ENCODE measurements at regions not wholly inside any gene's neighbourhood (a gene's known extent, or its start where the extent isn't known, plus 50 kb on each side); places are given as distances from the start of the nearest gene placed in this dataset.

DNA sequence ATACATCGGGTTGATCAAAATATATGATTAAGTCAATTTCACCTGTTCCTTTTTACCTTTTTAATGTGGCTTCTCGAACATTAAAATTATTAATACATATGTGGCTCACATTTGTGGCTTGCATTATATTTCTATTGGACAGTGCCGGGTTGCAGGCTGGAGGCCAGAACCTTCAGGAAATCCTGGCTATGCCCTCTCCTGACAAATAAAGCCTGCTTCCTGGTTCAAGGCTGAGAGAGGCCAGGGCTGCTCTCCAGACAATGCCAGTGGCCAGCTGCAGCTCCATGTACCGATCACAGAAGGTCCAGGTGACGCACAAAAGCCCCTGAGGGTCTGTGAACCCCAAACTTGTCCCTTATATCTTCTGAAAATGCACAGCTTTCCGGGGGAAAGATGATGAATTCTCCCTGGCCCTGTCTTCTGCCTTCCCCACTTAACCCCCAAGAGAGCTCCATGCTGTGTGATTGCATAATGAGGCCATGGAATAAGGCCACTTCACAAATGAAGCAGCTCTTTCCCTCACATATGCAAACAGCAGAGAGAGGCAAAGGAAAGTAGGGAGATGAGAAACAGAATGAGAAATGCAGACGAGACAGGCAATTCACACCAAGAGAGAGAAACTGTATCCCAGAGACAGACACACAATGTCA is 241.2 kb downstream of the BCOR start:
- no peak for DNase-seq (ENCODE audit: low read depth)
- TF ChIP-seq, protein P1, sequence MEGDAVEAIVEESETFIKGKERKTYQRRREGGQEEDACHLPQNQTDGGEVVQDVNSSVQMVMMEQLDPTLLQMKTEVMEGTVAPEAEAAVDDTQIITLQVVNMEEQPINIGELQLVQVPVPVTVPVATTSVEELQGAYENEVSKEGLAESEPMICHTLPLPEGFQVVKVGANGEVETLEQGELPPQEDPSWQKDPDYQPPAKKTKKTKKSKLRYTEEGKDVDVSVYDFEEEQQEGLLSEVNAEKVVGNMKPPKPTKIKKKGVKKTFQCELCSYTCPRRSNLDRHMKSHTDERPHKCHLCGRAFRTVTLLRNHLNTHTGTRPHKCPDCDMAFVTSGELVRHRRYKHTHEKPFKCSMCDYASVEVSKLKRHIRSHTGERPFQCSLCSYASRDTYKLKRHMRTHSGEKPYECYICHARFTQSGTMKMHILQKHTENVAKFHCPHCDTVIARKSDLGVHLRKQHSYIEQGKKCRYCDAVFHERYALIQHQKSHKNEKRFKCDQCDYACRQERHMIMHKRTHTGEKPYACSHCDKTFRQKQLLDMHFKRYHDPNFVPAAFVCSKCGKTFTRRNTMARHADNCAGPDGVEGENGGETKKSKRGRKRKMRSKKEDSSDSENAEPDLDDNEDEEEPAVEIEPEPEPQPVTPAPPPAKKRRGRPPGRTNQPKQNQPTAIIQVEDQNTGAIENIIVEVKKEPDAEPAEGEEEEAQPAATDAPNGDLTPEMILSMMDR (conservative IDR thresholded peaks at IDR 0.05; ENCODE audit: low read depth, low read length) = no peak
- no peak overlapping the region for H3K4me3 ChIP-seq (ENCODE audit: low read length)

DNA sequence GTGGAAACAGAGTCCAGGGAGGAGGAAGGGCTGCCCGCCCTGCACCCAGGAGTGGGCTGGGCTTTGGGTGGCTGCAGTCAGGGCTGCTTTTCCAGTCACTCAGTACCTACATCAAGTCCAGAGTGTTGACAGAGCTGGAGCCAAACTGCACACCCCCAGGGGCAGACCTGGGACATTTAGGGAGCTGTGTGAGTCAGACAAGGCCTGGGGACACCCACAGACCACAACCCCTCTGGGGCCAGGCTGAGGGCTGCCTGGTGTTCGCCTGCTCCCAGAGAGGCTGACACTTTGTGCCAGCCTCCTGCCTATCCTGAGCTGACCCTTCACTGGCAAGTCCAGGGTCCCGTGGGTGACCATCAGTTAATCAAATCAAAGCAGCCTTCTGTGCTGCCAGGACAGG is 240.0 kb downstream of the BCOR start:
- no peak overlapping the region for H3K4me3 ChIP-seq (ENCODE audit: low read length)
- no peak for DNase-seq (ENCODE audit: low read depth)
- TF ChIP-seq, protein P1 (conservative IDR thresholded peaks at IDR 0.05; ENCODE audit: low read depth, low read length) = no peak

DNA sequence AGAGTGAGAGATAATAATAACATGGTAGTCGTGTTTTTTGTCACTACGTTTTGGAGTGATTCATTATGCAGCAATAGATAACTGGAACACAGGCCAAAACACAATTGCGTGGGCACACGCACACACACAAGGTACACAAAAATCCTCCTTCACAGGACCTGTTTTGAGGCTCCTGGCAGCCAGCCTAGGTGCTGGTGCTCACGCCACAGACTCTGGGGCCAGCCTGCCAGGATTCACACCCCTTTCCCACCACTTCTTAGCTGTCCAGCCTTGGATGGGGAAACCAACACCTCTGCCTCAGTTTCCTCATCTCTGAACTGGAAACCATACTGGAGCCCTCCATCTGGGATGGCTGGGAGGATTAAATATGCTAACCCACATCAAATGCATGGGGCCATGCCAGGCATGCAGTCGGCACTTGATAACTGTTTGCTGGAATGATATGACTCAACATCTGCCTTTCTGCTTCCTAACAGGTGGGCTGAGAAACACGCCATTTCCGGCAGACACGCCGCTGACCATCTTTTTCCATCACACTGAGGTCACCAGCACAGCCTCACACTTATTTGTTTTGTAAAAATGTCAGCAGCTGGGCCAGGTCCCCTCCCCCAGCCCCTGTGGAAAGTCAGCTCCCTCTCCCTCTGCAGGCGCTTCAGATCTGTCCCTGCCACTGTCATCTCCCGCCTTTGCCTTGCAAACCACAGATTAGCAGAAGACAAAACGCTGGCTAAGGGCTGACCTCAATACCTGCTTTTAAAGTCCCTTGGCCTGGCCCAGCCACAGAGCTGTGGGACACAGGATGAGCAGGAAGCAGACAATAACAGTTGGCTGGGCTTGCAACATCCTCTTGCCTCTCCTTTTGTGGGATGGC is 237.5 kb downstream of the BCOR start:
- no peak overlapping the region for H3K4me3 ChIP-seq (ENCODE audit: low read length)
- TF ChIP-seq, protein P1 (conservative IDR thresholded peaks at IDR 0.05; ENCODE audit: low read depth, low read length) = no peak
- no peak for DNase-seq (ENCODE audit: low read depth)

DNA sequence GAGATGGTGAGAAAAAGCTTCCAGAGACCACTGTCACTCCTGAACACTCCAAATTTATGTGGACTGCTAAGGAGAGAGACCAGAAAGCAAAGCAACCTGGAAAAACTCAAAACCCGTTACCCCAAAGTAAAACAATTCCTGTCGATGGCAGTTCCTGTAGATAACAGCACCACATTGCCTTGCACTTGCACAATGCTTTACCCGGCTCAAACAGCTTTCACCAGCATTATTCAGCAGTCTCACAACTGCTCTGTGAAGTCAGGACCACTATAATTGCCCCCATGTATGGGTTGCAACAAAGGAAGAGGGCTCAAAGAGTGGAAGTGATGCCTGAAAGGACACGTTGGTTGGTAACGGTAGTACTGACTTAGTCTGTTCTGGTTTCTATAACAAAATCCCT is 234.8 kb downstream of the BCOR start:
- DNase-seq (ENCODE audit: low read depth) = no peak
- H3K4me3 ChIP-seq (ENCODE audit: low read length) = no peak overlapping the region
- TF ChIP-seq, protein P1 (conservative IDR thresholded peaks at IDR 0.05; ENCODE audit: low read depth, low read length) = no peak

DNA sequence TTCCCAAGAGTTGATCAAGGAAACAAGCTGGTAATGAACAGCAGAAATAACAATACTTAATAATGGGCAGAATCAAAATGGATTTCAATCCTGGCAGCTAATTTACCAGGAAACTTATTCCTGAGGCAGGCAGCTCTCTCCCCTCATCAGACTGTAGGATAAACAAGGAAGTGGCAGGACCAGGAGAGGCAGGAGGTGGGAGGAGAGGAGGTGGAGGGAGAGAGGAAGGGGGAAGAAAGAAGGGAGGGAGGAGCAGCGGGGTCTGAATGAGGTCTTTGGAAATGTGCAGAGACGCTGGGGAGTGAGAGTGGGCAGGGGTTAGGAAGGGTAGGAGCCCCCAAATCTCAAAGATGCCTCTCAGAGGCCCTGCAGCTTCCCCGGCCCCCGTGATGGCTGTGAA is 231.5 kb downstream of the BCOR start:
- TF ChIP-seq, protein P1 (conservative IDR thresholded peaks at IDR 0.05; ENCODE audit: low read depth, low read length) = no peak

DNA sequence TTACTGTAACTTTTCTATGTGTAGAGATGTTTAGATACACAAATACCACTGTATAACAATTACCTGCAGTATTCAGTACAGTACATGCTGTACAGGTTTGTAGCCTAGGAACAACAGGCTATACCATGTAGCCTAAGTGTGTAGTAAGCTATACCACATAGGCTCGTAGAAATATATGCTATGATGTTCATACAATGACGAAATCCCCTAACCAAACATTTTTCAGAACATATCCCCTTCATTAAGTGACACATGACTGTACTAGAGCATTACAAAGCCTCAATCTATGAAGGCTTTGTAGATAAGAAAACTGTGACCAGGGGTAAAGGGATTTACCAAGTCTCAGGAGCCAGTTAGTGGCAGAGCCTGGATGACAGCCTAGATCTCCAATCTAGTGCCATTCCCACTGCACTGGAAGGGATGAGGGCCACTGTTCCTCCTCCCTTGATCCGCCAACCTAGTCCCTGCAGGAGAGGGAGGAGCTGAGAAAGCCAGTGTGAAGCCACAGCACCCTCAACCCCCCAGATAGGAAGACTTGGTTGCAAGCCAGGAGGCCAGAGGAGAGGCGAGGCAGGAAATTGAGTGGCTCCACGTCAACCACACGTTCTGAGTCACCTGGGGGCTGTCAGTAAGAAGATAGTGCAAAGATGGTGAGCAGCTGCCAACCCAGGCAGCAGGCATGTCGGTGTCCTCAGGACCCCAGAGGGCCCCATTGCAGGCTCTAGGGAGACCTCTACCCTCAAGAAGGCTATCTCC is 227.7 kb downstream of the BCOR start:
- no peak for DNase-seq (ENCODE audit: low read depth)
- TF ChIP-seq, protein P1 (conservative IDR thresholded peaks at IDR 0.05; ENCODE audit: low read depth, low read length) = no peak
- H3K4me3 ChIP-seq (ENCODE audit: low read length) = no peak overlapping the region

More for the DNA sequence above, 231.5 kb downstream of the BCOR start:
- DNase-seq (ENCODE audit: low read depth) = no peak
- no peak overlapping the region for H3K4me3 ChIP-seq (ENCODE audit: low read length)
